Medulla oblongata (tissue), 1 donor: ENCODE measurements at regions not wholly inside any gene's neighbourhood (a gene's known extent, or its start where the extent isn't known, plus 50 kb on each side); places are given as distances from the start of the nearest gene placed in this dataset.

ENCODE experiments used
- DNase-seq: peaks from one replicate; pipeline ENCODE4 v3.0.0-alpha.2; 2015; ENCODE audit errors: extremely low spot score

DNA sequence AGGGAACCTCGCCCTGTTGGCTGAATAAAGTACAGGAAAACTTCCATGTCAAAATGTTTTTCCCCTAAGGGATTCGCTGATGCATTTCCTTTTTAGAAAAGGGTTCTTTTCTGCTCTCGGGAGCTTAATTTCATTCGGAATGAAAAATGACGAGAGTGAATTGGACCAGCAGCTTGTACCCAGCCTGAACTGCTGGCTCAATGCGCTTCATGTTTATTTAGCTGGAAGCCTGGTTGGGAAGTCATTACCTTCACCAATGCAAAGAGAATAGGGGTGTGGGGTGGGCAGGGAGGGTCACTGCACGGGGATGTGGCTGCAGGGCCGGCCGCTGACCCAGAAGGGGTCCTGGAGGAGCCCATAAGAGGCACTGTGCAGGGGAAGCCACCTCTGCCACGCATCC, 207.7 kb downstream of the ENGASE start:
- no peak for DNase-seq

- no peak for DNase-seq
These were observed 207.2 kb downstream of the ENGASE start for GRCh38 chr17:79281803-79282202.

DNA sequence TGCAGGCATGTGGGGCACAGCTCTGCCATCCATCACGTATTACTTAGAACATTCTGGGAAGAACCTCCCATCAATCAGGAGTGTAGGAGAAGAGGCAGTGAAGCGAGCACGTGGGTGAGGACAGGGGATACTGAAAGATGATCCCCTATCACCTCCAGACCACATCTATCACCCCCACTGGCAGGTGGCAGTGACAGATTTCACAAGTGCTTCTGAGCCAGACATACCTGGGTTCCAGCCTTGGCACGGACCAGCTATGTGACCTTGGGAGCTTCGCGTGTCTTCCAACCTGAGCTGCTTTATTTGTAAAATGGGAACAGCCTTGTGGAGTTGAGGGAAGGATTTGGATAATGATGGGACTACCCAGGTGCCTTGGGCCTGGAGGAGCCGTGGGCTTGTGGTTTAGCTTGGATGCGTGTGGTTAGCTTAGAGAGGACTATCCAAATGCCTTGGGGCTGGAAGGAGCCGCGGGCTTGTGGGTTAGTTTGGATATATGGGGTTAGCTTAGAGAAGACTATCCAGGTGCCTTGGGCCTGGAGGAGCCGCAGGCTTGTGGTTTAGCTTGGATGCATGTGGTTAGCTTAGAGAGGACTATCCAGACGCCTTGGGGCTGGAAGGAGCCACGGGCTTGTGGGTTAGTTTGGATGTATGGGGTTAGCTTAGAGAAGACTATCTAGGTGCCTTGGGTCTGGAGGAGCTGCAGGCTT, 206.4 kb downstream of the ENGASE start:
- no peak for DNase-seq

GRCh38 chr17:79280010-79280409, 205.4 kb downstream of the ENGASE start:
- DNase-seq: no peak

DNA sequence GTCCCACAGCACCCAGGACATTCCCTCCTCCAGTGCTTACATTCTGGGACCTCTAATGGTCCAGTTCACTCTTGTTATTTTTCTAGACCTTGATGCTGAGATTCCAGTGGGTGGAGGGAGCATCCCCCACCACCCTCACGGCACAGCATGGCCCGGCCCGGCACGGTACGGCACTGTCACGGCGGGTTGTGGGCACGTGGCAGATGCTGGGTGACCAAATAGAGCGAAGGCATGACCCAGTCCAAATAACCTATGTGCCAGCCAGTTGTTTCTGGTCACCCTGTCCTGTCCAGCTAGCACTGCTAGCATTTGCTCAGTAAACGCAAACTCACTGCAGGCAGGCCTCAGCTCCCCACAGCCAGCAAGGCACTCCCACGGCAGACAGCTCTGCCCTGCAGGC, 204.7 kb downstream of the ENGASE start:
- DNase-seq: no peak

- no peak for DNase-seq
These were observed 202.2 kb downstream of the ENGASE start for GRCh38 chr17:79276821-79277220.

DNA sequence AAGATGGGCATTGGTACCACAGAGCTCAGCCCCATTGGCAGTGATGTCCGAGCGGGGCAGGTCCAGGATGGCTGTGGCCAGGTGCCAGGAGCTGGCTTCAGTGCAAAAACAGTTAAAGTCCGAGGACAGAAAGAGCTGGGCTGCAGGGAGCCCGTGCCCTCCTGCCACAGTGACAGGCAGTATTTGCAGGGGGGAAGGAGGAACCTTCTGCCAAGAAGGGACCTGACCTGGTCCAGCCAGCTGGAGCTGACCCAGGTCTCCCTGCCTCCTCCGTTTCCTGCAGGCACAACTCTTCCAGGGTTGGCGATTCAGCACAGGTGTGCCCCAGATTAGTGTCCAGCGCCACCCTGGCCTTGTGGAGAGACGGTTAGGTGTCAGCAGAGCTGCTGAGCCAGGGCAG, 199.0 kb downstream of the ENGASE start:
- no peak for DNase-seq

GRCh38 chr17:79272666-79273219, 198.1 kb downstream of the ENGASE start:
- no peak for DNase-seq

DNA sequence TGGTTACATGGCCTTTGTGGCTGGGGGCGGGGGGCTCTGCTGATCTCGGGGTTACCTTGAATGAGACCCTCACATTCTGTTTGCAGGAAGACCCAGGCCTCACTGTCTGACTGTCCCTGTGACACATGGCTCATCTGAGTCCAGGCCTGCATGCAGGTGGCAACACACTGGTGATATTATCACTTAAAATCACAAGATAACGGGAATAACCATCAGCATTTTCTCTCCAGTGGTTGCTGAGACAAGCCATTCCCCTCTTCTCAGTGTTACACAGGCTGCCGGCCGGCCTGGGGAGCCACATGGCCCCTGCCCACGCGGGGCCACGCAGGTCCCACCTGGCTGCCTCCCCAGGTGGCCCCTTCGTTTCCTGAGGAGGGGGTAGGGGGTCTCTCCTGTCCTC, 197.6 kb downstream of the ENGASE start:
- DNase-seq: no peak

DNA sequence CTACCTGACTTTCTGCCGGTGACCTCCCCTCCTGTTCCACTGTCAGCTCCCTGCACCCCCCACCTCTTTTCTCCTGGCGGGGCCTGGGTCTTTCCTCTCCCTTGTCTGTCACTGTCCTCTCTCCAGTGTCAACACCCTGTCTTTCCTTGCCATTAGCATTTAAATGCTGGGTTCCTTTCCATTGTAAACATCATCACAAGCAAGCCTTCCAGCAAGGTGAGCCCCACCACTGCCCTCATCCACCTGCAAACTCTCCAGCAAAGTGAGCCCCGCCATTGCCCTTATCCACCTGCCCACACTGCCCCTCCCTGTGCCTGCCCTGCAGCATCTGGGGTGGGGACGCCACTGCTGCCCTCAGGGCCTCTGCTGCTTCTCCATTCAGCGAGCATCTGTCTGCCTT, 195.0 kb downstream of the ENGASE start:
- no peak for DNase-seq

GRCh38 chr17:79263191-79263590, 188.6 kb downstream of the ENGASE start:
- no peak for DNase-seq

- DNase-seq: no peak
These were observed 188.0 kb downstream of the ENGASE start for GRCh38 chr17:79262624-79263023.

- DNase-seq: no peak
These were observed 186.9 kb downstream of the ENGASE start for GRCh38 chr17:79261355-79262072.

DNA sequence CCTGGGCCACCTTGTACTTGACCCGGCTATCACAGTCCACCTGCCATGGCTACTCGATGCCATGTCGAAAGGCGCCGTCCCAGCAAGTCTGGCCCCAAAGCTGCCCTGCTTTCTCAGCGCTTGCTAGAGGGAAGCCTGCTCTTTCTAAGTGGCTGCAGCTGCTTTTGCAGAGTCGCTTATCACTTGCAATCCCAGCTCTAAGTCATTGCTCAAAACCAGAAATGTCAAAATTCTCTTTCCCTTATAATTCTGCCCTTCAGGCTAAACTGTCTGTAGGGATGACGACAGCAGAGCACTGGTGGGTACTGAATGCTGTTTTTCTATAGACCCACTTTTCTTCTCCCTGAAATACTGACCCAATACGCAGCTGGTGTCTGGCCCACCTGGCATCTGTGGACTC, 184.2 kb downstream of the ENGASE start:
- DNase-seq: no peak

GRCh38 chr17:79258041-79258440, 183.4 kb downstream of the ENGASE start:
- DNase-seq: no peak

GRCh38 chr17:79255926-79256585, 181.4 kb downstream of the ENGASE start:
- no peak for DNase-seq

GRCh38 chr17:79255456-79255855, 180.8 kb downstream of the ENGASE start:
- no peak for DNase-seq

- no peak for DNase-seq
These were observed 180.4 kb downstream of the ENGASE start for GRCh38 chr17:79255046-79255445.

DNA sequence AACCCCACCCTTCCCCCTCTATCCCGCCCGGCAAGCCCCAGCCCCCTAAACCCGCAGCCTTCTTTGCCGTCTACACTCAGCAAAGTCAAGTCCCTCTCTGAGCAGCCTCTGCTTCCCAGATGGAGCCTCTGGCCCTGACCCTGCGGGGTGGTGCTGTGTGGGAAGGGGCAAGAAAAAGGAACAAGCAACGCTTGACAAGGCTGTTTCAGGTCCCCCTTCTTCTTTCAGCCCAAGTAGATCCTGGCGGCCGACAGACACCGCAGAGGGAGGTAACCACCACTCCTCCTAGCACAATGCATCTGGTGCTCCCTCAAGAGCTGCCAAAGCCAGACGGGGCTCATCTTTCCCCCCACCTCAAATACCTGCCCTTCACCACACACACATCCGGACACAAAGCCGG, 178.3 kb downstream of the ENGASE start:
- DNase-seq: no peak

DNA sequence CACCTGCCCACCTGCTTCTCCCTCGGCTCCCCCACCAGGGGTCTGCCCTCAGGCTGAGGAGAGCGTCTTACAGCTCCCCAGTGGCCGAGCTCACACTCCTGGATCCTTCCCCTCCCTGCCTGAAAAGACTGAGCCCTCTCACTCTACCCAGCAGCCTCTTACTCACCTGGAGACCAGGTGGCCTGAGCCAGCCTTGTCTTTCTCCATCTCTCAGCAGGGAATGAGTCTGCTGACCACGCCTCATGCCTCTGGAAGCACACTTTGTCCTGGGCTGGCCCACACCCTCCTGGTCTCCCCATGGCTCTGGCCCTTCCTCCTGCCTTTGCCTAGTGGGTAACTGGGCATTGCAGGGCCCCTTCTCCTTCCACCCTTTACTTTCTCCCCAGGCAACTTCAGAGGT, 177.2 kb downstream of the ENGASE start:
- no peak for DNase-seq

DNA sequence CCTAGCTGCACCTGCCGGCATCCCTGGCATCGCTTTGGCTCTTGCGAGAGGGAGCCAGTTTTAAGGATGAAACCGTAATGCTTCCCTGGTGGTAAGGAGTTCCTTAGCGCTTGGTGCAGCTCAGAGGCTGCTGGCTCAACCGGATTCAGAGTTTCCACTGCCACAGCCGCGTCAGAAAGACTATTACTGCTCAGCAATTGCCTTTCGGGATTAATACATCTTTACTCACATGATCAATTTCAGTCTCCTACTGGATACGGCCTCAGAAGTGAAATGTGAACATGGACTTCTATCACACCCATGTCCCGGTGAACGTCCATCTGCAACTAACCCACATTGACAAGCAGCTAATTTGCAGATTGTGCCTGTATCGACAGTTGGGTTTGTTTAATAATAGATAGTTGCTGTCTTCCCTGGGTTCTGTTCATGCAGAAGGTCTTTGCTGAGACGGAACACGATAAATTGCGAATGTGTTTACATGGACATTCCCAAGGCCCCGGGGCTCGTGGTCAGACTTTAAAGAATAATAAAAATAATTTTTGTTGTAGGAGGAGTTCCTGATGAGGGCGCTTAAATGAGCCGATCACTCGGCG, 175.4 kb downstream of the ENGASE start:
- DNase-seq: no peak

- DNase-seq: no peak
These were observed 174.3 kb downstream of the ENGASE start for GRCh38 chr17:79248843-79249493.
